ENCODE measurements at regions not wholly inside any gene's neighbourhood (a gene's known extent, or its start where the extent isn't known, plus 50 kb on each side); places are given as distances from the start of the nearest gene placed in this dataset.
"Not testable (repeated sequence)": the region's sequence is repeated elsewhere in the genome, so short reads cannot be mapped to it uniquely, and the experiment has no call there.

- DNase-seq, result no peak
Observed at GRCh38 chr2:16250466-16250865, 310.1 kb downstream of the MYCN start.

GRCh38 chr2:16250056-16250425, 309.7 kb downstream of the MYCN start:
- DNase-seq, result no peak

- DNase-seq, result no peak
Observed at GRCh38 chr2:16249246-16250055, 309.1 kb downstream of the MYCN start.

- DNase-seq, result no peak
Observed at GRCh38 chr2:16248571-16249105, 308.3 kb downstream of the MYCN start.

- DNase-seq, result no peak
Observed at GRCh38 chr2:16247326-16248122, 307.2 kb downstream of the MYCN start.

- no peak for DNase-seq
Observed at GRCh38 chr2:16246911-16247310, 306.6 kb downstream of the MYCN start.

- DNase-seq, result no peak
Observed at GRCh38 chr2:16246281-16246850, 306.0 kb downstream of the MYCN start.

GRCh38 chr2:16245481-16246054, 305.2 kb downstream of the MYCN start:
- no peak for DNase-seq

GRCh38 chr2:16244966-16245320, 304.6 kb downstream of the MYCN start:
- DNase-seq, result no peak

- no peak for DNase-seq
Observed at GRCh38 chr2:16244153-16244965, 304.0 kb downstream of the MYCN start.

- DNase-seq, result no peak
Observed at GRCh38 chr2:16243411-16243996, 303.2 kb downstream of the MYCN start.

- no peak for DNase-seq
Observed at GRCh38 chr2:16242906-16243305, 302.6 kb downstream of the MYCN start.

- DNase-seq, result no peak
Observed at GRCh38 chr2:16241166-16242160, 301.1 kb downstream of the MYCN start.

- DNase-seq, result no peak
Observed at GRCh38 chr2:16240402-16240801, 300.1 kb downstream of the MYCN start.

GRCh38 chr2:16239296-16239850, 299.0 kb downstream of the MYCN start:
- no peak for DNase-seq

GRCh38 chr2:16238786-16239185, 298.4 kb downstream of the MYCN start:
- no peak for DNase-seq

GRCh38 chr2:16238001-16238761, 297.8 kb downstream of the MYCN start:
- DNase-seq, result no peak

- no peak for DNase-seq
Observed at GRCh38 chr2:16235747-16236146, 295.4 kb downstream of the MYCN start.

- DNase-seq, result not testable (repeated sequence)
Observed at GRCh38 chr2:16235291-16235690, 294.9 kb downstream of the MYCN start.

- DNase-seq, result no peak
Observed at GRCh38 chr2:16228951-16229350, 288.6 kb downstream of the MYCN start.

All from midbrain (tissue), 1 donor.